ENCODE measurements at regions not wholly inside any gene's neighbourhood (a gene's known extent, or its start where the extent isn't known, plus 50 kb on each side); places are given as distances from the start of the nearest gene placed in this dataset.

DNA sequence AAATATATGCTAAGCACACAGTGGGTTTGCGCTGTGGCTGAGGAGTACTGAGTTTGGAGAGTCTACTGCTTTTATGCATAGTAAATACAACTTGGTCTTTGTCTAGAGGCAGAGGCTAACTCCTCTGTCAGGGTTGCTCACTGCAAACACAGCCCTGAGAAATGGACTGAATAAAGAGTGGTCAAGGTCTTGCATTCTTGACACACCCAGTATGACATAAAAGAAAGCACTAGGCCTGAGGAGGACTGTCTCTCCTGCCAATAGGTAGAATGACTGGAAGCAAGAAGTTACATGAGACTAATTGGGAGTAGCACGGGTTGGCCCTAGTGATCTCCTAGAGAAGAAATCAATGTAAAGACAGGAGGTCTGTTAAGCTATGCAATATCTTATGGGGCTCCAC is 367.2 kb upstream of the B3GALT2 start:
- no peak for DNase-seq (ENCODE audit: low read depth)

DNA sequence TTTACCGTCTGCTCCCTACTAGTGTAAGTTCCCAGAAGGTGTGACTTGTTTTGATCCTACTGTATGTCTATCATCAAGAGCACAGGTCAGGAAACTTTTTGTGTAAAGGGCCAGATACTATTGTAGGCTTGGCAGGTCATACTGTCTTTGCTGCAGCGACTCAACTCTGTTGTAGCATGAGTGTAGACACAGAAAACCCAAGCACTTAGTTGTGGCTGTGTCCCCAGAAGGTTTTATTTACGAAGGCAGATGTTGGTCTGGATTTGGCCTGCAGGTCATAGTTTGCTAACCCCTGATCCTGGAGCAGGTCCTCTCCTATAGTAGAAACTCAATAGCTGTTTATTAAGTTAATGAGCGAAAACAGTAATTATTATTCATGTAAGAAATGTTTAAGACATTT is 365.9 kb upstream of the B3GALT2 start:
- no peak for DNase-seq (ENCODE audit: low read depth)

DNA sequence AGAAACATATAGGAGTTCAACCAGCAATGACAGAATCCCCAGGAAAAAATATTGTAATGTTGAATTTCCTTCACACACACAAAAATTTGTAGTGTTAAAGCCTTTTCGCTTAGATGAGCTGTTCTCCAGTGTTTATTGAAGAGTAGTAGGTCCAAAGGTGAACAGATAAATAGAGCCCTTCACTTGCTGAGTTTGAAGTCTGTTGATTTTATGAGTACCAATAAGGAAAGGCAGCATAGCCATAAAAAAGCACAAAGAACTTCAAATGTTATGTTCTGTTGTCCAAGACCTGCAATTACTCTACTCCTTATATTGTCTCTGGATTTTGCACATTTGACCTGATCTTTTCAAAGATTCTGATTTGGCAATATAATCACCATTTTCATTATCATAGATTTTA is 362.7 kb upstream of the B3GALT2 start:
- no peak for DNase-seq (ENCODE audit: low read depth)

DNA sequence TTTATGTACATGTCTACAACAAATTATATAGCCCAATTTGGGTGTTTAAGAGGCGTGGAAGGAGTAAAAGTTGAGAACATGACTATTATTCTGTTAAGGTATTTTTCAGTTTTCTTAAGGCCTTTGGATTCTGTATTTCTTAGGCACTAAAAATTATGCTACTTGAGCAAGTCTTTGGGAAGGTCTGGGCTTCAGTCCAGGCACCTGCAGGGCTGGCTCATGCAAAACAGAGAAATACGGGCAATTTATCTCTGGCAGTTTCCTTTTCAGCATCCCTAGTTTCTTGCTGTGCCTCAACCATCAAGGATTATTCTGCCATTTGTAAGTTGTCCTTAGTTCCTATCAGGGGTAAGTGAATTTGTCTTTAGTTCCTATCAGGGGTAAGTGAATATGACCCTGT is 358.8 kb upstream of the B3GALT2 start:
- no peak for DNase-seq (ENCODE audit: low read depth)

DNA sequence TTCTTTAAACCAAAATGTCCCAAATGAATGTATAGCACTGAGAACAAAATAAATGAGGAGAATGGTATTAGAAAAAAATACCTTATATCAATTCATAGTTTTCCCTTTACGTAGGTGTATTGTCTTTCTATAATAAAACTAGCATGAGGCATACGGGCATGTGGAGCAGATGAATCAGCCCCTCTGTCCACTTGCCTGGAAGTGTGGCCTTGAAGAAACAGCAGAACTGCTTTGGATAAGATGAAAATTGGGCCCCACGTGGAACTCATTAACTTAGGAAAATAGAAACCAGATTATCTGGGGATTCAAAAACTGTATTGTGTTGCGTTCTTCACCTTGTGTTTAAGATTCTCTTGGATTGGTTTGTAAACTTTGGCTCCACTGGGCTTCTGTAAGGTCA is 356.8 kb upstream of the B3GALT2 start:
- DNase-seq (ENCODE audit: low read depth): no peak

DNA sequence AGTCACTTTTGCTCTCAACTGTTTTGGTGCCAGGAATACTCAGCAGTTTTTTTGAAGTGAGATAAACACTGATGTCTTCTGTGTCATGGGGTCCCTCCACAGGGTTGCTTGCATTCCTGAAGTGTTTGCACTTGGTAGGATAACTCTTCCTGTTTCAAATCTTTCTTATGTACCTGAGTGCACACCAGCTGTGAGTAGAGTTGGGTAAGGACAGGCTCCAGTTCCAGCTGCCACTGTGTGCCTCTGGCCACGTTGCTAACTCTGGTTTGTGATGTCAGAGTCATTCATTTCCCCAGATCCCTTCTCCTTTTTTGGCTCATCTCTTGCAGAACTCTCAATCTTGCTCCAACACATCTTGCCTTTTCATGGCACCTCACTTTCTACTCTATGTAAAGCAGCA is 356.3 kb upstream of the B3GALT2 start:
- no peak for DNase-seq (ENCODE audit: low read depth)

DNA sequence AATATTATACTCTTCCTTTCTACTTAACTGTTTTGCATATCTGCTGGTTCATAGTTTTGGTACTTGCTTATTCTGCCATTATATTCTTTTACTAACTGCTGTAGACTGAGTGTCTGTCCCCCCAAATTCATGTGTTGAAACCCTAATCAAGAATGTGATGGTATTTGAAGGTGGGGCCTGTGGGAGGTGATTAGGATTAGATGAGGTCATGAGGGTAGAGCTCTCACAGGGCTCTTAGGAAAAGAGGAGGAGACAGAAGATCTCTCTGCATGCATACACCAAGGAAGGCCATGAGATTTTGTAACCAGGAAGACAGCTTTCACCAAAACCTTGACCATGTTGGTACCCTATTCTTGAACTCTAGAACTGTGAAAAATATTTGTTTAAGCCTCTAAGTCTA is 354.1 kb upstream of the B3GALT2 start:
- DNase-seq (ENCODE audit: low read depth): no peak

DNA sequence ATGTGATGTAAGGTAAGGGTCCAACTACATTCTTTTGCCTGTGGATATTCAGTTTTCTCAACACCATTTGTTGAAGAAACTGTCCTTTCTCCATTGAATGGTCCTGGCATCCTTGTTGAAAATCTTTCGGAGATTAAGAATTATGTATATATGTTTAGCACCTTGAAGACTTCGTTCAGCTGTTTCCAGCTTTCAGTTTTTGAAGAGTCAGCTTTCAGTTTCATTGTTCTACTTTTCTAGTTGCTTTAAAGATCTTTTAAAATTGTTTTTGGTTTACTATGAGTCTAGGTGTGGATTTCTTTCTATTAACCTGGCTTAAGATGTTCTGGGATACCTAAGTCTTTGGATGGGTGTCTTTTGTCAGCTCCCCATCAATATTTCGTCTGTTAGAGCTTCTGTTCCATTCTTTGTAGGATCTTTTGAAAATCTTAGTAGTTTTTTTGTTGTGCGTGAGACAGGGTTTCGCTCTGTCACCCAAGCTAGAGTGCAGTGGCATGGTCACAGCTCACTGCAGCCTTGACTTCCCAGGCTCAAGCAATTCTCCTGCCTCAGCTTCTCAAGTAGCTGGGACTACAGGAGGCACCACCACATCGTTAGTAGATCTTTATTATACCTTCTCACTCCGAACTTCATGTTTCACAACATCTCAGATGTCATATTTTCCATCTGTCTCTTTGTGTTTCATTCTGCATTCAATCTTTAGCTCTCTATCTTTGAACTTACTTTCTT is 353.5 kb upstream of the B3GALT2 start:
- DNase-seq (ENCODE audit: low read depth): no peak

DNA sequence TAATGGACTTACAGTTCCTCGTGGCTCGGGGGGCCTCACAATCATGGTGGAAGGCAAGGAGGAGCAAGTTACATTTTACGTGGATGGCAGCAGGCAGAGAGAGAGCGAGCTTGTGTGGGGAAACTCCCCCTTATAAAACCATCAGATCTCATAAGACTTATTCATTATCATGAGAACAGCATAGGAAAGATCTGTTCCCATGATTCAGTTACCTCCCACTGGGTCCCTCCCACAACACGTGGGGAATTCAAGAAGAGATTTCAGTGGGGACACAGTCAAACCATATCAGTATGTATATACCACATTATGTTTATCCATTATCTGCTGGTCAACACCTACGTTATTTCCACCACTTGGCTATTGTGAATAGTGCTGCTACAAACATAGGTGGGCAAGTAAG is 352.3 kb upstream of the B3GALT2 start:
- DNase-seq (ENCODE audit: low read depth): peak; percentile 12

DNA sequence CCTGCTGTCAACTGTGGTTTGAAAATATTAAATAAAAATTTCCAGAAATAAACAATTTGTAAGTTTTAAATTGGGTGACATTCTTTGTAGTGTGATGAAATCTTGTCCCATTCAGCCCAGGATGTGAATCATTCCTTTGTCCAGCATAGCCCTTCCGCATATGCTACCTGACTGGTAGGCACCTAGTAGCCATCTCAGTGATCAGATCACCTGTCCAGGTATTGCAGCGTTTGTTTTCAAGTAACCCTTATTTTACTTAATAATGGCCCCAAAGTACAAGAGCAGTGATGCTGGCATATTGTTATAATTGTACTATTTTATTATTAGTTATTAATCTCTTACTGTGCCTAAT is 351.6 kb upstream of the B3GALT2 start:
- DNase-seq (ENCODE audit: low read depth): no peak

DNA sequence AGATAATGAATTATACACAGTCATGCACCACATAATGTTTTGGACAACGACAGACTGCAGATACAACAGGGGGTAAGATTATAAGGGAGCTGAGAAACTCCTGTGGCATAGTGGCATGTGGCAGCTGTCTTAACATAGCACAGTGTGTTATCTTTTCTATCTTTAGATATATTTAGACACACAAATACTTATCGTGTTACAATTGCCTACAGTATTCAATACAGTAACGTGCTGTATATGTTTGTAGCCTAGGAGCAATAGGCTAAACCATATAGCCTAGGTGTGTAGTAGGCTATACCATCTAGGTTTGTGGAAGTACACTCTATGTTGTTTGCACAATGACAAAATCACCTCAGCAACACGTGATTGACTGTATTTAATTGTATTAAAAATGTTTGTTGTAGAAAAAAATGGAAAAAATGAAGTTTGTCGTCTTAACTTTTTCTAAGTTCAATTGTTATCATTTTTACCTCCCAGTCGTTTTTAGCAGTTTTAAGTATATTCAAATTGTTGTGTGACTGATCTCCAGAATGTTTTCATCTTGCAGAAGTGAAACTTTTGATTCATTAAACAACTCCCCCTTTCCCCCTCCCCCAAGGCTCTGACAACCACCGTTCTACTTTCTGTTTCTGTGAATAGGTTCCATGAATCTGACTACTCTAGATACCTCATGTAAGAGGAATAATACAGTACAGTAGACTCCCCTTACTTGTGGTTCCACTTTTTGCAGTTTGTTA is 351.0 kb upstream of the B3GALT2 start:
- DNase-seq (ENCODE audit: low read depth): peak; percentile 54

DNA sequence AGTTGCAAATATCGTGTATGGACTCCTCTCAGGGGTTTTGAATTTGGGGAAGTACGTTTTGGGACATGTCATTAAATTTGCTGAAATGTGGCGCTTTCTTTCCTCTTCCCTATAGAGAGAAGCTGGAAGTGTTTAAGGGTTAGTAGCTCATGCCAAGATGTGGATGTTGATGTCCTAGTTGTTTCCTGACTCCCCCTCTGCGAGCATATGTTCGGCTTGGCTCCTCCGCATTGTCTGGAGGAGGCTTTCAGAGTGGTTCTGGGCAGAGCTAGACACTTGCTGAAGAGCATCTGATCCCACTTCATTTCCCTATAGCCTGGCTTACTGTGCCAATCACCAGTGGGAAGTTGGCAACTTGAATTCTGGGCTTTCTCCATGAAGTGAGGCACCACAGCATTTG is 347.4 kb upstream of the B3GALT2 start:
- no peak for DNase-seq (ENCODE audit: low read depth)

DNA sequence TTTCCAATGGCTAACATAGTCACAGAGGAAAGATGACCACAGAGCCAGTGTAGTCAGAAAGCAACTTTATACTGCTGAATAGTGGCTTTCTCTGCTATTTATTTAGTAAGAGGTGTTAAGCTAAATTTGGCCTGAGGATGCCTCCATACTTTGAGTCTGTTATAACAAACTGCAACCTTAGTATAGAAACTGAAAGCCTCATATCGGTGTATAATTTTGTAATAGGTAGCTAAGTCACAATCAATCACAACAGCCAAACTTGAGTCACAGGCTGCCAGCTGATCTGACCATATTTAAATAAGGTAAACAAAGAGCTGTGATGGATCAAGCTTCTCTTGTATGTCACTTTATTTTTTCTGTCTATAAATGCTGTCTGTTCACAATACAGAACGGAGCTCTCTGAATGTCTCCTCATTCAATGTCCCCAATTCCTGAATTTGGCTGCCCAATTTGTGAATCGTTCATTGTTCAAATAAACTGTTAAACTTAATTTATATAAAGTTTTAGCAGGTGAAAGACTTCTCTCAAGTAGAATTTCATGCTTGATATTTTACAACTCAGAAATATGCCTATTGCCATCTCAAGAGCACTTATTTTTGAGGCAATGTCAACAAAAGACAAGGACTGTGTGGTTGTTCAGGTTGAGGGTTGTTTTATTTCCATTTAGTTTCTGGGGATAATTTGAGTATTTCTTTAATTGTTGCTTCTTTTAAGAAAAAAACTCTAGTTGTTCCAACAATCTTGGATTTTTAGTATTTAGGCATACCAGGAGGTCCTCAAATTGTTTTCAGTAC is 339.7 kb upstream of the B3GALT2 start:
- no peak for DNase-seq (ENCODE audit: low read depth)

DNA sequence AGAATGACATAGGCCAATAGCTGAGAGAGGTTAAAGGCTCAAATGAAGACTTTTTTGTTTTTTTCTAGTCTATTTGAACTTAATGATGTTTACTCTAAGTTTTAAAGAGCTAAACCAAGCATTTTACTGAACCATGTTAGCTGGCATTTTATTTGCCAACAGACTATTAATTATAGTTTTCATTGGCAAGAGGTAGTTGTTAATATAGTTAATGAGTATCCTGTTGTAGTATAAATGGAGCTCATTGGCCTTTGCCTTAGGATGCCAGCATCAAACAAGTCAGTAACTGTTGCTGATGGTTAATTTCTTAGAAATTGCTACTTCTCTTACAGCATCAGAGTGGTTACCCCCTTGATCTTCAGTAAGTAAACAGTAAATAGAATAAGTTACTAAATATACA is 339.0 kb upstream of the B3GALT2 start:
- no peak for DNase-seq (ENCODE audit: low read depth)

DNA sequence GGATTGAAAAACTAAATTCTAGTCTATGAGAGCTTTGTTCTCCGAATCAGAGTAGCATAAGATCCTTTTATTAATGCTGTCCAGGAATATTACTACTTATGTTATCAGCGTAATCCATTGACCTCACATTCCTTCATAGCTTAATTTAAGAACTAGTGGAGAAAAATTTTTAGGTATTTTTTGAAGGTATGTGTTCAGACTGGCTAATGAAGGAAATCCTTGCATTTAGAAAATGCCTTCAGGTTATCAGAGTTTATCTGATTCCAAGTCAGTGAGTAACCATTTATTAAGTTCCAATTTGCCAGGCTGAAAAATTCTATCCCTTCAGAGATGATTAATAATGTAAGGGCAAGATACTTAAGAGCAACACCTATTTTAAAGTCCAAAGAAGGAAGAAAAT is 338.2 kb upstream of the B3GALT2 start:
- no peak for DNase-seq (ENCODE audit: low read depth)

DNA sequence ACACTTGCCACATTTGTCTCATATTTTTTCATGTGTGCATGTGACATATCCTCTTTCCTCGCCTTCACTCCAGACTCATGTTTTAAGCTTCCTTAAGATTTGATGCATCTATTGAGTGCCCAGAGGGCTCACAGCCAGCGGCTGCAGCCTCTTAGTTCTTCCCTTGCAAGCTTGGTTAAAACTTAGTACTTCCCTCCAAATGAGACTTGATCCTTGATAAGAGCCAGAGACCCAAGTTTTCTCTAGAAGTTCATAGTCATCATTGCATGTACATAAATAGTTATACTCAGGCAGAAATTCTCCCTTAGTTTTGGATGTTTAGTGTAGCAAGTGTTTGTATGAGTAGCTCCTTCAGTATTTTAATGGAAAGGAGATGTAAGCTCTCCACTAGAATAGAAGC is 337.6 kb upstream of the B3GALT2 start:
- no peak for DNase-seq (ENCODE audit: low read depth)

DNA sequence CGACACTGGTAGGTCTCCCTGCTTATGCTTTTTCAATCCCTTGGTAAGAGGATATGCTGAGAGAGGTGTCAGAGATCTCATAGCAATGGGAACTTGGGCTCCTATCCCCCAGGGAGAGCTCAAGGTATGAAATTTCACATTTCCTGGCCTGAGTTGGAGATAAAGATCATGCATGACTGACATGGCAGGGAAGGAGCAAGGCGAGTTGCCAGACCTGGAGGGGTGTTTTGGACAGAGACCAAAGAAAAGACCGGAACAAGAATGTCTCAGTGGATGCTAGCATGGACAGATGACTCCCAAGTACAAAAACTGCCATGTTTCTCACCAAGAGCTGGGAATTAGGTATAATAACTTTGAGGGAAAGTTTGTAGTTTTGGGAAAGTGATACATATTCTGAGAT is 334.1 kb upstream of the B3GALT2 start:
- DNase-seq (ENCODE audit: low read depth): no peak

DNA sequence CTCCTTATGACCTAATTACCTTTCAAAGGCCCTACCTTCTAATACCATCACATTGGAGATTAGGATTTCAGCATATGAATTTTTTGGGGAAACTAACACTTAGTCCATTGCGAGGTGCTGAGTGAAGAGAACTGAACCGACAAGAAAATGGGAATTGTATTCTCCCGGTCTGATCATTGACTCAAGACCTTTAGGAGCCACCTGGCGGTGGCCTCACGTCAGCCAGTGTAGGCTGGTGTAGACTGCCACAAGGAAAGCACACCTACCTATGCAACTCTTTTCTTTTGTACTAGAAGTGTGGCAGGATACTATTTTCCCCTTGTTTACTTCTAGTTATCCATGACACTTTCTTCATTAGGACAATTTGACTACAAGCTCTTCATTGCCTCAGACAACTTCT is 333.5 kb upstream of the B3GALT2 start:
- no peak for DNase-seq (ENCODE audit: low read depth)

DNA sequence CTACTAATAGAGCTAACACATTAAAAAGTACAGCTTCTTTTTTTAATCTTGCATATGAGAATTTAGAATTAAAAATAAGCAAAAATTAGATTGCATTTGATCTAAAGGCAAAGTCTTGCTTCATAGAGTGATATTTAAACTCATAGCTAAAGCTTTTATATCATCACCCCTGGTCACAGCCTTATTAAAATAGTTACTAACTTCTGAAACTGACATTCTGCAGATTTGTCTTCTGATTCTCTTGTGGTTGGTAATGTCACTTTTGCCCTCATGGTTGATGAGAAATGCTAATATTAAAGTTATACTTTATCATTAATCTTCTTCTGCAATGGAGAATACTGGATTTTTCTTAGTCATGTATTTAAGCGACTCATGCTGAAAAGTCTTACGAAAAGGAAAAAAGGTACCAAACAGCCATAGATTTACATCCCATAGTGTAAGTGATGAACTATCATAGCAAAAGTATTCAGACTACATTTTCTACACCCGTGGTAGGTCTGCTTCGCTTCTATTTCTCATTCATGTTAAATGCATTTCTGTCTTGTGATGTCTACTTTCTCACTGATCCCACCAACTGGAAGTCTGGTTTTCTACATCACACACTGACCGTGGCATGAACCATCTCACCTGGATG is 330.5 kb upstream of the B3GALT2 start:
- no peak for DNase-seq (ENCODE audit: low read depth)

DNA sequence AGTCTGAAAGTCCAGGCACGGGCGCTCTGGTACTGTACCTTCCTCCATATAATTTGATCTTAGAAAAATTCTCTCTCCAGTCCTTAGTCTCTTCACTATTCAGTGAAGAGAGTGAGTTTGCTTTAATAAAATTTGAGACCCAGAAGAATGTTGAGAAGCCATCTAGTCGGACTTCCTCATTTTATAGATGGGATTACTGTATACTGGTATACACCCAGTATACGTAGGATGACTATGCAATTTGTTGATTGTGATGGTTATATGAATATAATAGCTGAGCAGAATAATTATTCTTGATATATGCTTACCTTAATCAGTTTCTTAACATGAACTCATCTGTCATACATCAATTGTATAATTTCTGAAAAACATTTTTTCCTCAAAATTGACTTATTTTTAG is 328.0 kb upstream of the B3GALT2 start:
- no peak for DNase-seq (ENCODE audit: low read depth)

DNA sequence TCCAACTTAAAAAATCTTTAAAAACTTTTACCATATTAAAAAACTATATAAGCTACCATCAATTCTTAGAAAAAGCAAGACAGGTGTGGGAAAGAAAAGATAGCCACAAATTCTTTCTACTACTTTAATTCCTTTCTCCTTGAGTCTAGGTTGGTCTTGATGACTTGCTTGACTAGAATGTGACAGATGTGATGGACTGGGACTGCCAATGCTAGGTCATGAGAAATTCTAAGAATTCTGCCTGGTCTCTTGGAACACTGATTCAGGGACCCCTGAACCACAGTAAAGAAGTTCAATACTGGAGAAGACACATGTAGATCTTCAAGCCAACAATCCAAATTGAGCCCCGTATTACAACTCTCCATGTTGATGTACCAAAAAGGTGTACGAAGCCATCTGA is 326.6 kb upstream of the B3GALT2 start:
- DNase-seq (ENCODE audit: low read depth): no peak

DNA sequence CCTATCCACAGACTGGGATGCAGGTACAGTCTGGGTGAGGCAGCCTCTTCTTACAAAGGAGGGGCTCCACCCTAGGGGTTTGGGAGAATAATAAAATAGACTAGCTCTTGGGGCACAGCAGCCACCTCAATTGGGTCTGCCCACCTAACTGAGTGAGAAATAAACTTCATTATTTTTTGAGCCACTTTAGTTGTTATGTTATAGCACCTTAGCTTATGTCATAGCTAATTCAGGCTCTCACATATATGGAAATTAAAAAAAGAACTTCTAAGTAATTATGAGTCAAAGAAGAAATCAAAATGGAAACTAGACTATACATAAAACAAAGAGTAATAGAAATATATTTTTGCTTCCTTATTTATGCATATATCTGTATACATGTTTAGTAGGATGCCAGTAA is 318.5 kb upstream of the B3GALT2 start:
- no peak for DNase-seq (ENCODE audit: low read depth)
